ENCODE measurements at regions not wholly inside any gene's neighbourhood (a gene's known extent, or its start where the extent isn't known, plus 50 kb on each side); places are given as distances from the start of the nearest gene placed in this dataset.

GRCh38 chr11:104652996-104653395 lies 245.3 kb downstream of the CASP12 start:
- TF ChIP-seq CTCF (optimal IDR thresholded peaks at IDR 0.05 in 1 of 3, IDR thresholded peaks at IDR 0.05 in 1 of 3, conservative IDR thresholded peaks at IDR 0.05 in 1 of 3; ENCODE audit: extremely low read depth in 1 of 3, insufficient read depth in 2 of 3, low read length in 3 of 3): no peak
- no peak for TF ChIP-seq EZH2 (IDR thresholded peaks at IDR 0.05; ENCODE audit: low read length)
